HepG2 (cell line): ENCODE measurements at regions not wholly inside any gene's neighbourhood (a gene's known extent, or its start where the extent isn't known, plus 50 kb on each side); places are given as distances from the start of the nearest gene placed in this dataset.

Experiments used
- ATAC-seq: fragments of 200-7000 bp; cut with Tn5 transposase; 3 replicates; pipeline ENCODE4 v1.9.1; 2020; ENCODE audit warnings: mild to moderate bottlenecking, moderate library complexity
- BruUV-seq: library from RNA; stranded (reverse); fragments of 400-500 nt; replicated peaks from 2 replicates; lab custom pipeline; 2021; lab: Mats Ljungman, UMichigan
- CTCF ChIA-PET: fragments of 300-600 bp; formaldehyde crosslinking; extraction: SDS; loops from one replicate; lab custom pipeline; 2021; ENCODE audit warnings: low total read pairs, inconsistent platforms, low intra/inter-chr PET ratio; lab: Yijun Ruan, JAX
- POLR2A ChIA-PET: fragments of 350-600 bp; sonication (Branson Sonifier 250); formaldehyde crosslinking; loops from one replicate; lab custom pipeline; 2020; ENCODE audit warnings: antibody characterized with exemption, inconsistent platforms; lab: Yijun Ruan, JAX
- DNase-seq: peaks from one replicate; pipeline ENCODE4 v3.0.0-alpha.2; 2015; ENCODE audit warnings: low spot score
- FAIRE-seq: peaks from 3 replicates; lab custom pipeline; 2011; peaks lifted over from hg19 to GRCh38; lab: Jason Lieb, UNC
- H2AFZ ChIP-seq: one replicate; pipeline ENCODE4 v1.6.1; 2011; ENCODE audit warnings: low read length, inconsistent platforms
- H3K27ac ChIP-seq: fragments of 300-600 bp; 3 replicates; pipeline ENCODE4 v1.8.0; 2011; ENCODE audit warnings: mixed run types, mild to moderate bottlenecking, mixed read lengths, low read length, inconsistent platforms; ENCODE audit not compliant: insufficient read depth; ENCODE audit errors: extremely low read length
- H3K27me3 ChIP-seq, 2 experiments: fragments of 200-600 bp in 1 of 2; 2 replicates in 1 of 2; 3 replicates in 1 of 2; pipeline versions ENCODE4 v1.6.0 to v1.8.0; 2011; ENCODE audit warnings: low read length in 2 of 2, mild to moderate bottlenecking in 2 of 2, moderate library complexity in 2 of 2, inconsistent platforms in 1 of 2; ENCODE audit not compliant: insufficient read depth in 2 of 2, control insufficient read depth in 1 of 2
- H3K36me3 ChIP-seq, 2 experiments: fragments of 200-600 bp in 1 of 2; replicated peaks in 1 of 2; 2 replicates in 1 of 2; 3 replicates in 1 of 2; pipeline versions ENCODE4 v1.5.1 to v1.8.0; 2011; ENCODE audit warnings: low read length in 2 of 2, inconsistent platforms in 1 of 2; ENCODE audit not compliant: insufficient read depth in 2 of 2, control insufficient read depth in 1 of 2
- H3K4me1 ChIP-seq: 2 replicates; pipeline ENCODE4 v1.5.1; 2012; ENCODE audit warnings: low read length, inconsistent platforms; ENCODE audit not compliant: insufficient read depth
- H3K4me2 ChIP-seq: 2 replicates; pipeline ENCODE4 v1.6.0; 2011; ENCODE audit warnings: low read depth, low read length, inconsistent platforms
- H3K4me3 ChIP-seq, 3 experiments: fragments of 200-600 bp in 1 of 3; sonication (generic), shearing (Covaris generic) in 1 of 3; replicated peaks in 1 of 3; 2 replicates each; pipeline ENCODE4 v1.5.1; 2011 to 2016; ENCODE audit warnings: low read length in 3 of 3, inconsistent platforms in 2 of 3, low read depth in 2 of 3, mild to moderate bottlenecking in 2 of 3, control low read depth in 1 of 3, mixed read lengths in 1 of 3; ENCODE audit not compliant: insufficient read depth in 1 of 3
- H3K79me2 ChIP-seq: one replicate; pipeline ENCODE4 v1.6.1; 2011; ENCODE audit warnings: low read length, inconsistent platforms; ENCODE audit not compliant: insufficient read depth
- H3K9ac ChIP-seq: 2 replicates; pipeline ENCODE4 v1.6.0; 2011; ENCODE audit warnings: mild to moderate bottlenecking, low read depth, low read length, inconsistent platforms; ENCODE audit not compliant: insufficient read depth
- H3K9me3 ChIP-seq: 2 replicates; pipeline ENCODE4 v1.5.1; 2012; ENCODE audit warnings: mild to moderate bottlenecking, low read length
- H4K20me1 ChIP-seq: 2 replicates; pipeline ENCODE4 v1.6.0; 2011; ENCODE audit warnings: inconsistent platforms, mild to moderate bottlenecking, low read length, moderate library complexity; ENCODE audit not compliant: insufficient read depth
- DPF2 ChIP-seq: sonication (generic); formaldehyde crosslinking; IDR thresholded peaks from 2 replicates; pipeline ENCODE4 v1.4.0; 2020; ENCODE audit warnings: mild to moderate bottlenecking, low read depth, missing genetic modification reagents, borderline replicate concordance
- HOXA5 ChIP-seq: sonication (generic); formaldehyde crosslinking; IDR thresholded peaks from 2 replicates; pipeline ENCODE4 v1.4.0; 2020; ENCODE audit warnings: missing genetic modification reagents
- HOXA9 ChIP-seq: sonication (generic); formaldehyde crosslinking; IDR thresholded peaks from 2 replicates; pipeline ENCODE4 v1.8.1; 2022; ENCODE audit warnings: missing genetic modification reagents, mild to moderate bottlenecking, moderate library complexity, borderline replicate concordance
- KMT2B ChIP-seq: IDR thresholded peaks from 2 replicates; pipeline ENCODE4 v1.6.1; 2016; ENCODE audit warnings: missing genetic modification reagents, missing compliant biosample characterization
- MEF2D ChIP-seq: sonication (generic); formaldehyde crosslinking; IDR thresholded peaks from 2 replicates; pipeline ENCODE4 v1.5.1; 2020; ENCODE audit warnings: mild to moderate bottlenecking, missing genetic modification reagents
- ONECUT2 ChIP-seq: sonication (generic); formaldehyde crosslinking; IDR thresholded peaks from 2 replicates; pipeline ENCODE4 v1.4.0; 2020; ENCODE audit warnings: missing genetic modification reagents
- PCBP1 ChIP-seq: fragments of 200-400 bp; formaldehyde crosslinking; IDR thresholded peaks from 2 replicates; pipeline ENCODE4 v1.6.1; 2017; ENCODE audit warnings: mild to moderate bottlenecking, low read depth, low read length, borderline replicate concordance
- SIN3B ChIP-seq: fragments of 150-350 bp; IDR thresholded peaks from 2 replicates; pipeline ENCODE4 v1.6.1; 2014; ENCODE audit warnings: low read length
- SP140L ChIP-seq: sonication (generic); formaldehyde crosslinking; IDR thresholded peaks from 2 replicates; pipeline ENCODE4 v1.4.0; 2020; ENCODE audit warnings: missing genetic modification reagents, borderline replicate concordance
- TMF1 ChIP-seq: sonication (generic); formaldehyde crosslinking; IDR thresholded peaks from 2 replicates; pipeline ENCODE4 v1.8.1; 2022; ENCODE audit warnings: low read depth, missing genetic modification reagents
- ZBTB20 ChIP-seq: sonication (generic); formaldehyde crosslinking; IDR thresholded peaks from 2 replicates; pipeline ENCODE4 v1.8.1; 2023; ENCODE audit warnings: missing genetic modification reagents, low read depth, mild to moderate bottlenecking, borderline replicate concordance
- ZFP36L2 ChIP-seq: sonication (generic); formaldehyde crosslinking; IDR thresholded peaks from 2 replicates; pipeline ENCODE4 v1.4.0; 2020; ENCODE audit warnings: missing genetic modification reagents
- ZFP62 ChIP-seq: sonication (generic); formaldehyde crosslinking; IDR thresholded peaks from 2 replicates; pipeline ENCODE4 v1.4.0; 2020; ENCODE audit warnings: missing genetic modification reagents
- ZIK1 ChIP-seq: sonication (generic); formaldehyde crosslinking; IDR thresholded peaks from 2 replicates; pipeline ENCODE4 v1.5.0; 2020; ENCODE audit warnings: mild to moderate bottlenecking, low read depth, missing genetic modification reagents, borderline replicate concordance
- ZNF577 ChIP-seq: sonication (generic); formaldehyde crosslinking; IDR thresholded peaks from 2 replicates; pipeline ENCODE4 v1.4.0; 2020; ENCODE audit warnings: mild to moderate bottlenecking, low read depth, missing genetic modification reagents, borderline replicate concordance
- ZNF724P ChIP-seq: sonication (generic); formaldehyde crosslinking; IDR thresholded peaks from 2 replicates; pipeline ENCODE4 v1.8.0; 2022; ENCODE audit warnings: missing genetic modification reagents, borderline replicate concordance
- ZNF749 ChIP-seq: sonication (generic); formaldehyde crosslinking; IDR thresholded peaks from 2 replicates; pipeline ENCODE4 v1.8.0; 2022; ENCODE audit warnings: mild to moderate bottlenecking, missing genetic modification reagents, moderate library complexity, borderline replicate concordance
- ZNF761 ChIP-seq: sonication (generic); formaldehyde crosslinking; conservative IDR thresholded peaks from 2 replicates; pipeline ENCODE4 v1.4.0; 2020; ENCODE audit warnings: mild to moderate bottlenecking, missing genetic modification reagents
- ZNF775 ChIP-seq: sonication (generic); formaldehyde crosslinking; IDR thresholded peaks from 2 replicates; pipeline ENCODE4 v1.4.0; 2020; ENCODE audit warnings: missing genetic modification reagents, mild to moderate bottlenecking, moderate library complexity, borderline replicate concordance
- WGBS: methylation state at CpG from one replicate; pipeline ENCODE4 v1.1.6; 2017; ENCODE audit warnings: low lambda C conversion rate; 5-methylcytosine and 5-hydroxymethylcytosine counted together
- in situ Hi-C: cut with HindIII; loops from 2 replicates; pipeline ENCODE4 v1.10.0; 2017; ENCODE audit warnings: low pct_unique_long_range_greater_than_20kb; ENCODE audit not compliant: extremely low pct_ligation_motif_present
- intact Hi-C: fragments of 100-400 bp; cut with micrococcal nuclease; formaldehyde crosslinking; loops from one replicate; pipeline ENCODE4 v1.10.0; 2022; ENCODE audit not compliant: unreplicated experiment
- TF ChIP-seq, protein P1 (sequence below), 2 experiments: sonication (generic) in 1 of 2; formaldehyde crosslinking in 1 of 2; IDR thresholded peaks; 2 replicates each; pipeline versions ENCODE4 v1.4.0 to v1.6.1; 2016 to 2020; ENCODE audit warnings: borderline replicate concordance in 1 of 2, low read depth in 1 of 2, mild to moderate bottlenecking in 1 of 2, missing genetic modification reagents in 1 of 2

DNA sequence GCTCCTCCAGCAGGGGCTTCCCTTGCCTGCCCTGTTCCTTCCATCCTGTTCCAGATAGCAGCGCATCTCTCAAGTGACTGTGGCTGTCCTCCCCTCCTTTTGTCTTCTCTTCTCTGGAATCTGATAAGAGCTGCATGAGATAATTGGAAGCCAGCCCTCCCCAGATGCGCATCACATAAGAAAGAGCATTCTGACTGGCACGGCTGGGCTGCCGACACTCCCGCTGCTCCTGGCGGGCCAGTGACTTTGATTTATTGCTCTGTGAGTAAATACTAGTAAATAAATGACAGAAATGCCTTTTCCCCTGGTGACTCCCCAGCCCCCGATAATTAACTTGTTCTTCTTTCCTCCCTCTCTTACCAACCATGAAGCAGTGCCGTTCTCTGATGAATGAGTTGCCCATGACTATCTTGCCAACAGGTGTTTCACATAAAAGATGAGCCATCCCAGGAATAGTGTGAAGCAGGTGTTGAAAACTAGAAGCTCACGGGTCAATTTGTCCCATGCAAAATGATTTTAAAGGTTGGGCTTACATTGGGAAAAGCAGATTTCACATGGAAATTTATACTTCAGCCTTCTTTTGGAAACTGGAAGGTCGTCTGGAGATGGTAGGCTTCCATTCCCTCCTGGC is 212.3 kb downstream of the ERCC6L2 start:
- WGBS = 4% methylated on average over 10 of the region's 10 CpGs
- no peaks in the 10 kb centered on the region for H3K9me3 ChIP-seq
- no peak overlapping the region for H3K9ac ChIP-seq
- CTCF ChIA-PET = no interaction called here
- H3K79me2 ChIP-seq = no peaks in the 10 kb centered on the region
- intact Hi-C loops = no loop called here
- H3K36me3 ChIP-seq = no peaks in the 10 kb centered on the region
- no peak for ATAC-seq
- H3K4me3 ChIP-seq = no peak overlapping the region
- no TSS peak for BruUV-seq
- no peak for DNase-seq
- FAIRE-seq = no peak
- H3K27me3 ChIP-seq = peaks cover 2 to 17% of the 10 kb centered on the region in 2 experiments; a peak in 2 of 5 replicates
- peaks cover 16% of the 10 kb centered on the region for H3K4me1 ChIP-seq
- TF ChIP-seq ONECUT2 (CRISPR knock-in tag) (no peak), PCBP1 (no peak), DPF2 (no peak), KMT2B (CRISPR knock-in tag) (no peak), HOXA9 (CRISPR knock-in tag) (peak; percentile 45; the same call in 1 of the 2 replicates), ZFP62 (no peak), ZFP36L2 (CRISPR knock-in tag) (no peak), ZNF724P (no peak), TMF1 (CRISPR knock-in tag) (no peak), ZBTB20 (no peak), ZNF761 (CRISPR knock-in tag) (no peak), SIN3B (no peak), ZIK1 (no peak), SP140L (CRISPR knock-in tag) (no peak), ZNF577 (no peak), HOXA5 (peak; percentile 84; the same call in 1 of the 2 replicates), MEF2D (CRISPR knock-in tag) (no peak), ZNF749 (CRISPR knock-in tag) (no peak), ZNF775 (no peak)
- TF ChIP-seq, protein P1, sequence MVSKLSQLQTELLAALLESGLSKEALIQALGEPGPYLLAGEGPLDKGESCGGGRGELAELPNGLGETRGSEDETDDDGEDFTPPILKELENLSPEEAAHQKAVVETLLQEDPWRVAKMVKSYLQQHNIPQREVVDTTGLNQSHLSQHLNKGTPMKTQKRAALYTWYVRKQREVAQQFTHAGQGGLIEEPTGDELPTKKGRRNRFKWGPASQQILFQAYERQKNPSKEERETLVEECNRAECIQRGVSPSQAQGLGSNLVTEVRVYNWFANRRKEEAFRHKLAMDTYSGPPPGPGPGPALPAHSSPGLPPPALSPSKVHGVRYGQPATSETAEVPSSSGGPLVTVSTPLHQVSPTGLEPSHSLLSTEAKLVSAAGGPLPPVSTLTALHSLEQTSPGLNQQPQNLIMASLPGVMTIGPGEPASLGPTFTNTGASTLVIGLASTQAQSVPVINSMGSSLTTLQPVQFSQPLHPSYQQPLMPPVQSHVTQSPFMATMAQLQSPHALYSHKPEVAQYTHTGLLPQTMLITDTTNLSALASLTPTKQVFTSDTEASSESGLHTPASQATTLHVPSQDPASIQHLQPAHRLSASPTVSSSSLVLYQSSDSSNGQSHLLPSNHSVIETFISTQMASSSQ (IDR thresholded peaks at IDR 0.05; ENCODE audit: low read depth) = peak; percentile 31; the same call in 1 of the 2 replicates
- TF ChIP-seq, protein P1 (CRISPR knock-in tag; IDR thresholded peaks at IDR 0.05; ENCODE audit: borderline replicate concordance) = no peak
- TF ChIP-seq, all 625 proteins: peak for 3
- in situ Hi-C loops = no loop called here
- no peak overlapping the region for H3K4me2 ChIP-seq
- no peak overlapping the region for H2AFZ ChIP-seq
- no peaks in the 10 kb centered on the region for H4K20me1 ChIP-seq
- H3K27ac ChIP-seq = no peak overlapping the region
- POLR2A ChIA-PET = no interaction called here
